Astrocyte (in vitro differentiated cells and primary cell): ENCODE measurements at regions not wholly inside any gene's neighbourhood (a gene's known extent, or its start where the extent isn't known, plus 50 kb on each side); places are given as distances from the start of the nearest gene placed in this dataset.

ENCODE experiments used
- DNase-seq: peaks from one replicate; pipeline ENCODE4 v3.0.0-alpha.2; 2010; ENCODE audit warnings: low read depth
- FAIRE-seq: peaks from 2 replicates; lab custom pipeline; 2011; peaks lifted over from hg19 to GRCh38; lab: Jason Lieb, UNC
- H2AFZ ChIP-seq: 2 replicates; pipeline ENCODE4 v1.6.0; 2012; ENCODE audit warnings: low read depth, low read length, inconsistent platforms
- H3K27ac ChIP-seq: 2 replicates; pipeline ENCODE4 v1.5.1; 2011; ENCODE audit warnings: low read depth, low read length, inconsistent platforms
- H3K27me3 ChIP-seq: 2 replicates; pipeline ENCODE4 v1.6.0; 2011; ENCODE audit warnings: low read length, inconsistent platforms; ENCODE audit not compliant: insufficient read depth
- H3K36me3 ChIP-seq: 2 replicates; pipeline ENCODE4 v1.5.1; 2011; ENCODE audit warnings: low read length, inconsistent platforms; ENCODE audit not compliant: insufficient read depth
- H3K4me1 ChIP-seq: 2 replicates; pipeline ENCODE4 v1.5.1; 2011; ENCODE audit warnings: low read length, inconsistent platforms; ENCODE audit not compliant: insufficient read depth
- H3K4me2 ChIP-seq: 2 replicates; pipeline ENCODE4 v1.6.0; 2012; ENCODE audit warnings: low read length, inconsistent platforms
- H3K4me3 ChIP-seq: 2 replicates; pipeline ENCODE4 v1.5.1; 2011; ENCODE audit warnings: low read depth, mild to moderate bottlenecking, low read length, inconsistent platforms; ENCODE audit not compliant: insufficient read depth
- H3K79me2 ChIP-seq: 2 replicates; pipeline ENCODE4 v1.6.0; 2012; ENCODE audit warnings: mild to moderate bottlenecking, low read length, inconsistent platforms; ENCODE audit not compliant: insufficient read depth
- H3K9ac ChIP-seq: 2 replicates; pipeline ENCODE4 v1.6.0; 2012; ENCODE audit warnings: mild to moderate bottlenecking, low read length, inconsistent platforms
- H3K9me3 ChIP-seq: 2 replicates; pipeline ENCODE4 v1.5.1; 2012; ENCODE audit warnings: low read depth, mild to moderate bottlenecking, low read length, inconsistent platforms; ENCODE audit not compliant: insufficient read depth
- H4K20me1 ChIP-seq: 2 replicates; pipeline ENCODE4 v1.6.0; 2012; ENCODE audit warnings: low read length, inconsistent platforms; ENCODE audit not compliant: insufficient read depth
- H3K27ac Mint-ChIP-seq: one replicate; pipeline ENCODE4 v1.8.0; 2021; ENCODE audit warnings: mild to moderate bottlenecking, mixed read lengths; ENCODE audit not compliant: unreplicated experiment
- H3K27me3 Mint-ChIP-seq: one replicate; pipeline ENCODE4 v1.8.0; 2021; ENCODE audit warnings: low read depth, mixed read lengths; ENCODE audit not compliant: unreplicated experiment
- H3K36me3 Mint-ChIP-seq: one replicate; pipeline ENCODE4 v1.8.0; 2021; ENCODE audit warnings: low read depth, mixed read lengths; ENCODE audit not compliant: unreplicated experiment
- H3K4me1 Mint-ChIP-seq: one replicate; pipeline ENCODE4 v1.8.0; 2021; ENCODE audit warnings: low read depth, mixed read lengths; ENCODE audit not compliant: unreplicated experiment
- H3K4me3 Mint-ChIP-seq: one replicate; pipeline ENCODE4 v1.8.0; 2021; ENCODE audit warnings: mild to moderate bottlenecking, moderate library complexity, mixed read lengths; ENCODE audit not compliant: unreplicated experiment
- H3K9me3 Mint-ChIP-seq: one replicate; pipeline ENCODE4 v1.8.0; 2021; ENCODE audit warnings: mild to moderate bottlenecking, mixed read lengths; ENCODE audit not compliant: unreplicated experiment
- EZH2 ChIP-seq: IDR thresholded peaks from 2 replicates; pipeline ENCODE4 v1.6.1; 2012; ENCODE audit warnings: mild to moderate bottlenecking, low read length, inconsistent platforms; ENCODE audit not compliant: insufficient read depth
- TF ChIP-seq, protein P1 (sequence below): IDR thresholded peaks from 2 replicates; pipeline ENCODE4 v1.5.1; 2011; ENCODE audit warnings: low read depth, mild to moderate bottlenecking, inconsistent platforms, low read length, moderate library complexity; ENCODE audit not compliant: insufficient read depth

DNA sequence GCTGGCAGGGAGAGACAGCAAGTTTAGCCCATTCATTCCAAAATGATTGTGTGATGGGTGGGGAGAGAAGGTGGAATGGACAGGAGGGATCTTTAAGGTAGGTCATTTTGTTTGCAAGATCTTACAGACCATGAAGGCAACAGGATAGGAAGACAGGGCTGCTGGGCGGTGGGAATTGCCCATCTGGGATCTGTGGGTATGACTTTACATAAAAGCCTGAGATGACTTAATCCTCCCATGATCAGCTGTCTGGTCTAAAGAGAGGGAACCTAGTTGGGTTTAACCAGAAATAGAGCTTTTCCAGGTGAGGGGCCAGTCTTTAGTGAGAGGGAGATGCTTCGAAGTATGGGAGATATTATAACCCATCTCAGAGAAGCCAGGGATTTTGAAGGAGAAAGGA, 153.7 kb downstream of the KLF6 start:
- Histone ChIP-seq H3K9me3 (no peaks in the 10 kb centered on the region), H3K4me2 (no peak overlapping the region), H3K36me3 (no peaks in the 10 kb centered on the region), H3K4me1 (peaks cover 3% of the 10 kb centered on the region), H4K20me1 (no peaks in the 10 kb centered on the region), H3K79me2 (no peaks in the 10 kb centered on the region), H3K27me3 (no peaks in the 10 kb centered on the region), H2AFZ (no peak overlapping the region), H3K9ac (no peak overlapping the region), H3K4me3 (no peak overlapping the region), H3K27ac (no peak overlapping the region)
- DNase-seq, result no peak
- H3K36me3 Mint-ChIP-seq, result peaks cover 6% of the 10 kb centered on the region
- no peak overlapping the region for H3K27ac Mint-ChIP-seq
- peaks cover 16% of the 10 kb centered on the region for H3K4me1 Mint-ChIP-seq
- no peak overlapping the region for H3K4me3 Mint-ChIP-seq
- no peak for TF ChIP-seq EZH2
- TF ChIP-seq, protein P1, sequence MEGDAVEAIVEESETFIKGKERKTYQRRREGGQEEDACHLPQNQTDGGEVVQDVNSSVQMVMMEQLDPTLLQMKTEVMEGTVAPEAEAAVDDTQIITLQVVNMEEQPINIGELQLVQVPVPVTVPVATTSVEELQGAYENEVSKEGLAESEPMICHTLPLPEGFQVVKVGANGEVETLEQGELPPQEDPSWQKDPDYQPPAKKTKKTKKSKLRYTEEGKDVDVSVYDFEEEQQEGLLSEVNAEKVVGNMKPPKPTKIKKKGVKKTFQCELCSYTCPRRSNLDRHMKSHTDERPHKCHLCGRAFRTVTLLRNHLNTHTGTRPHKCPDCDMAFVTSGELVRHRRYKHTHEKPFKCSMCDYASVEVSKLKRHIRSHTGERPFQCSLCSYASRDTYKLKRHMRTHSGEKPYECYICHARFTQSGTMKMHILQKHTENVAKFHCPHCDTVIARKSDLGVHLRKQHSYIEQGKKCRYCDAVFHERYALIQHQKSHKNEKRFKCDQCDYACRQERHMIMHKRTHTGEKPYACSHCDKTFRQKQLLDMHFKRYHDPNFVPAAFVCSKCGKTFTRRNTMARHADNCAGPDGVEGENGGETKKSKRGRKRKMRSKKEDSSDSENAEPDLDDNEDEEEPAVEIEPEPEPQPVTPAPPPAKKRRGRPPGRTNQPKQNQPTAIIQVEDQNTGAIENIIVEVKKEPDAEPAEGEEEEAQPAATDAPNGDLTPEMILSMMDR, result no peak
- no peaks in the 10 kb centered on the region for H3K9me3 Mint-ChIP-seq
- FAIRE-seq, result no peak
- no peaks in the 10 kb centered on the region for H3K27me3 Mint-ChIP-seq

DNA sequence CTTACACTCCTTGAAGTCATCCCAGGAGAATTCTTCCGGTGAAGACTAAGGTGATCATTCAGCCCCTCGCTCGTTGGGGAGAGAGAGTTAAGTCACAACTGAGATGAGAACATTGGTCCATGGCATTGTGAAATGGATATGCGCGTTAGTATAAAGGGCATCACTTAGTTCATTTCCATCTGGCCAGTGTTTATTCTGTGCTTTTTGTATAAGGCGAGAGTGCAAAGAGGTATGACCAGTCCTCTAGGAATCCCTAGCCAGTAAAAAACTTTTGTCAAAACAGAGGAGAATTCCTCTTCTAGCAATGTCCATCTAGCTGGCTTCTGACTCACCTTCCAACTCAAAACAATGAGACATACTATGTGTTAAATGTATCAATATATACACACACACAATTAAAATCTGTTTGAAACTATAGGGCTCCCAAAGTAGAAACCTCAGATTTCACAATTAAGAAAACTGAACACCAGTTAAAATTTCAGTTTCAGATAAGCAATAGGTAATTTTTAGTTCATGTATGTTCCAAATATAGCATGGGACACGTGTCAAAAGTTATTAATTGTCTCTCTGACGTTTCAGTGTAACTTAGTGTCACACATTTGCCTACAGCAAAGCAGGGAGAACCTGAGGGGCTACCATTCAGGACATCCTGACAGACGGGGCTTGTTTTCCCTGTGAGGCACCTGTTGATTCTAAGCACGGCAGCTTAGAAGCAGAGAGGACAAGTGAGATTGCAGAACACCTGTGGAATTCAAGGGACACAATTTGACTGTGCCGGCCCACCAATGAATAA, 158.9 kb downstream of the KLF6 start:
- no peak for TF ChIP-seq EZH2
- TF ChIP-seq, protein P1, result no peak
- no peaks in the 10 kb centered on the region for H3K79me2 ChIP-seq
- peaks cover 5% of the 10 kb centered on the region for H3K36me3 Mint-ChIP-seq
- no peak overlapping the region for H3K4me3 Mint-ChIP-seq
- H3K27ac ChIP-seq, result peak overlapping the region; percentile 46
- H3K27me3 Mint-ChIP-seq, result no peaks in the 10 kb centered on the region
- H3K4me1 ChIP-seq, result peaks cover 29% of the 10 kb centered on the region
- H3K4me1 Mint-ChIP-seq, result peaks cover 24% of the 10 kb centered on the region
- peak; percentile 84 for DNase-seq
- no peaks in the 10 kb centered on the region for H3K9me3 ChIP-seq
- H4K20me1 ChIP-seq, result no peaks in the 10 kb centered on the region
- no peaks in the 10 kb centered on the region for H3K36me3 ChIP-seq
- H3K4me2 ChIP-seq, result peak overlapping the region; percentile 15
- peaks cover 6% of the 10 kb centered on the region for H3K9me3 Mint-ChIP-seq
- H3K27ac Mint-ChIP-seq, result no peak overlapping the region
- H3K4me3 ChIP-seq, result peak overlapping the region; percentile 13
- no peaks in the 10 kb centered on the region for H3K27me3 ChIP-seq
- H3K9ac ChIP-seq, result no peak overlapping the region
- no peak overlapping the region for H2AFZ ChIP-seq
- FAIRE-seq, result peak; percentile 92

DNA sequence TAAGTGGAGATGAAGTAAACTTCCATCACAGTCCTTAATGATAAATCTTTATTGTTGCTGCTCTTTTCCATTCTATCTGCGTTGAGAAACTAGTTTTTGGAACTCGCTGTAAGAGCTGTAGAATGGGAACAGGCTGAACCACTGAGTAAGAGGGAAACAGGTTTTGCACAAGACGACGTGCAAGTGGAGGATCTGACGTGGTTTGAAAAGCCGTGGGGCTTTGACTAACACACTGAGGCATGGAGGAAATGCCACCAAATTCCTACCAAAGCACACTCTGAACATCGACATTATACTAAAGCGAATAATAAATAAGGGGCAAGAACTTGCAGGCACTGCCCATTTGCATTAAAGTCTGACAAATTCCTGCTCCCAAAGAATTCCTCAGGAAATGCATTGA, 160.6 kb downstream of the KLF6 start:
- peak overlapping the region; percentile 33 for H3K9ac ChIP-seq
- peaks cover 29% of the 10 kb centered on the region for H3K4me1 ChIP-seq
- H3K4me3 ChIP-seq, result peak overlapping the region; percentile 30
- peak overlapping the region; percentile 45 for H3K27ac ChIP-seq
- Mint-ChIP-seq H3K4me1 (peaks cover 23% of the 10 kb centered on the region), H3K4me3 (no peak overlapping the region), H3K27ac (no peak overlapping the region), H3K36me3 (no peaks in the 10 kb centered on the region), H3K9me3 (peaks cover 9% of the 10 kb centered on the region), H3K27me3 (no peaks in the 10 kb centered on the region)
- H4K20me1 ChIP-seq, result no peaks in the 10 kb centered on the region
- DNase-seq, result peak; percentile 80
- H3K9me3 ChIP-seq, result no peaks in the 10 kb centered on the region
- H3K79me2 ChIP-seq, result no peaks in the 10 kb centered on the region
- no peaks in the 10 kb centered on the region for H3K36me3 ChIP-seq
- no peaks in the 10 kb centered on the region for H3K27me3 ChIP-seq
- H3K4me2 ChIP-seq, result peak overlapping the region; percentile 52
- FAIRE-seq, result no peak
- TF ChIP-seq, protein P1, result no peak
- TF ChIP-seq EZH2, result no peak
- H2AFZ ChIP-seq, result no peak overlapping the region
